ENCODE measurements at regions not wholly inside any gene's neighbourhood (a gene's known extent, or its start where the extent isn't known, plus 50 kb on each side); places are given as distances from the start of the nearest gene placed in this dataset.
A peak's percentile ranks its signal among the peaks of the same experiment; 100 is the strongest.

- DNase-seq (no peak), ATAC-seq (no peak), FAIRE-seq (no peak)
- Histone ChIP-seq H3K27me3 (no peaks in the 10 kb centered on the region), H3K27ac (no peak overlapping the region), H3K36me3 (no peaks in the 10 kb centered on the region), H3K4me3 (no peak overlapping the region), H3K4me1 (no peaks in the 10 kb centered on the region), H3K9me3 (no peaks in the 10 kb centered on the region)
- intact Hi-C loops (cut with DNase I) = no loop called here
- no peak for TF ChIP-seq CTCF (IDR thresholded peaks at IDR 0.05)
- 38 to 53% methylated on average over 2 of the region's 2 CpGs for WGBS, 2 donors
Measured at GRCh38 chr4:11640584-11640983, 211.9 kb upstream of the HS3ST1 start.

- WGBS, 2 donors = 48 to 61% methylated on average over 4 of the region's 4 CpGs
Measured at GRCh38 chr4:11636551-11636950, 207.9 kb upstream of the HS3ST1 start.

GRCh38 chr4:11636031-11636430, 207.3 kb upstream of the HS3ST1 start:
- WGBS, 2 donors = 19 to 22% methylated on average over 3 of the region's 3 CpGs
- FAIRE-seq (no peak), DNase-seq (no peak), ATAC-seq (no peak)
- intact Hi-C loops (cut with DNase I) = no loop called here
- no peaks in the 10 kb centered on the region for H3K9me3 ChIP-seq
- H3K27ac ChIP-seq = no peak overlapping the region
- H3K4me1 ChIP-seq = no peaks in the 10 kb centered on the region
- no peaks in the 10 kb centered on the region for H3K27me3 ChIP-seq
- H3K36me3 ChIP-seq = no peaks in the 10 kb centered on the region
- TF ChIP-seq CTCF (IDR thresholded peaks at IDR 0.05) = no peak
- no peak overlapping the region for H3K4me3 ChIP-seq

More at GRCh38 chr4:11636551-11636950, 207.9 kb upstream of the HS3ST1 start:
- no peak for ATAC-seq
- H3K27ac ChIP-seq = no peak overlapping the region
- no peaks in the 10 kb centered on the region for H3K4me1 ChIP-seq
- no peak for DNase-seq
- H3K9me3 ChIP-seq = no peaks in the 10 kb centered on the region
- intact Hi-C loops (cut with DNase I) = no loop called here
- H3K4me3 ChIP-seq = no peak overlapping the region
- H3K27me3 ChIP-seq = no peaks in the 10 kb centered on the region
- TF ChIP-seq CTCF (IDR thresholded peaks at IDR 0.05) = no peak
- no peak for FAIRE-seq
- no peaks in the 10 kb centered on the region for H3K36me3 ChIP-seq

GRCh38 chr4:11635342-11635741, 206.6 kb upstream of the HS3ST1 start:
- DNase-seq (no peak), ATAC-seq (peak; percentile 43 to 68 (median 52)), FAIRE-seq (no peak)
- Histone ChIP-seq H3K27ac (peak overlapping the region in 1 of 4 donors; percentile 8), H3K9me3 (no peaks in the 10 kb centered on the region), H3K27me3 (no peaks in the 10 kb centered on the region), H3K4me1 (no peaks in the 10 kb centered on the region), H3K36me3 (no peaks in the 10 kb centered on the region), H3K4me3 (no peak overlapping the region)
- 58 to 70% methylated on average over 2 of the region's 2 CpGs for WGBS, 2 donors
- TF ChIP-seq CTCF (IDR thresholded peaks at IDR 0.05) = no peak
- intact Hi-C loops (cut with DNase I) = no loop called here

- no peak for FAIRE-seq
- TF ChIP-seq CTCF (IDR thresholded peaks at IDR 0.05) = no peak
- Histone ChIP-seq H3K9me3 (no peaks in the 10 kb centered on the region), H3K27ac (no peak overlapping the region), H3K4me3 (no peak overlapping the region), H3K36me3 (no peaks in the 10 kb centered on the region), H3K27me3 (no peaks in the 10 kb centered on the region), H3K4me1 (no peaks in the 10 kb centered on the region)
- intact Hi-C loops (cut with DNase I) = no loop called here
- no peak for DNase-seq
- ATAC-seq = peak in 3 of 4 donors; percentile 33 to 56 (median 48)
- 53 to 57% methylated on average over 2 of the region's 2 CpGs for WGBS, 2 donors
Measured at GRCh38 chr4:11634283-11634682, 205.6 kb upstream of the HS3ST1 start.

All from pancreas (tissue), 10 donors.